Lower leg skin (tissue), 4 donors: ENCODE measurements at regions not wholly inside any gene's neighbourhood (a gene's known extent, or its start where the extent isn't known, plus 50 kb on each side); places are given as distances from the start of the nearest gene placed in this dataset.

Experiments used
- DNase-seq, 2 donors: peaks; one replicate each; pipeline ENCODE4 v3.0.0-alpha.2; 2019; ENCODE audit warnings: low spot score in 2 of 2
- H3K4me3 ChIP-seq: fragments of 200-600 bp; sonication (generic); 2 replicates; pipeline ENCODE4 v1.5.1; 2017; ENCODE audit warnings: mild to moderate bottlenecking, low read depth; ENCODE audit not compliant: poor library complexity, severe bottlenecking
- POLR2A ChIP-seq, 2 donors: fragments of 450-650 bp; IDR thresholded peaks; one replicate each; pipeline ENCODE4 v1.6.1; 2016 to 2017; ENCODE audit warnings: antibody characterized with exemption in 2 of 2, mild to moderate bottlenecking in 1 of 2, moderate library complexity in 1 of 2
- whole genome bisulfite sequencing, 2 donors: methylation state at CpG; one replicate each; pipeline ENCODE4 v1.1.5; 2018; 5-methylcytosine and 5-hydroxymethylcytosine counted together
- intact Hi-C: fragments of 100-400 bp; cut with DNase I; formaldehyde crosslinking; loops from one replicate; pipeline ENCODE4 v1.15.0; 2023; ENCODE audit warnings: low total_unique reads
- TF ChIP-seq, protein P1 (sequence below), 3 donors: fragments of 450-650 bp; IDR thresholded peaks; one replicate each; pipeline ENCODE4 v1.5.1; 2016; ENCODE audit warnings: antibody characterized with exemption in 3 of 3, mild to moderate bottlenecking in 3 of 3, moderate library complexity in 2 of 3

- TF ChIP-seq, protein P1, sequence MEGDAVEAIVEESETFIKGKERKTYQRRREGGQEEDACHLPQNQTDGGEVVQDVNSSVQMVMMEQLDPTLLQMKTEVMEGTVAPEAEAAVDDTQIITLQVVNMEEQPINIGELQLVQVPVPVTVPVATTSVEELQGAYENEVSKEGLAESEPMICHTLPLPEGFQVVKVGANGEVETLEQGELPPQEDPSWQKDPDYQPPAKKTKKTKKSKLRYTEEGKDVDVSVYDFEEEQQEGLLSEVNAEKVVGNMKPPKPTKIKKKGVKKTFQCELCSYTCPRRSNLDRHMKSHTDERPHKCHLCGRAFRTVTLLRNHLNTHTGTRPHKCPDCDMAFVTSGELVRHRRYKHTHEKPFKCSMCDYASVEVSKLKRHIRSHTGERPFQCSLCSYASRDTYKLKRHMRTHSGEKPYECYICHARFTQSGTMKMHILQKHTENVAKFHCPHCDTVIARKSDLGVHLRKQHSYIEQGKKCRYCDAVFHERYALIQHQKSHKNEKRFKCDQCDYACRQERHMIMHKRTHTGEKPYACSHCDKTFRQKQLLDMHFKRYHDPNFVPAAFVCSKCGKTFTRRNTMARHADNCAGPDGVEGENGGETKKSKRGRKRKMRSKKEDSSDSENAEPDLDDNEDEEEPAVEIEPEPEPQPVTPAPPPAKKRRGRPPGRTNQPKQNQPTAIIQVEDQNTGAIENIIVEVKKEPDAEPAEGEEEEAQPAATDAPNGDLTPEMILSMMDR (IDR thresholded peaks at IDR 0.05), result no peak
- H3K4me3 ChIP-seq, result no peak overlapping the region
- 68 to 69% methylated on average over 1 of the region's 1 CpG for WGBS, 2 donors
- no peak for DNase-seq
- intact Hi-C loops, result no loop called here
These were observed 67.2 kb upstream of the SMLR1 start for GRCh38 chr6:130760006-130760405.

DNA sequence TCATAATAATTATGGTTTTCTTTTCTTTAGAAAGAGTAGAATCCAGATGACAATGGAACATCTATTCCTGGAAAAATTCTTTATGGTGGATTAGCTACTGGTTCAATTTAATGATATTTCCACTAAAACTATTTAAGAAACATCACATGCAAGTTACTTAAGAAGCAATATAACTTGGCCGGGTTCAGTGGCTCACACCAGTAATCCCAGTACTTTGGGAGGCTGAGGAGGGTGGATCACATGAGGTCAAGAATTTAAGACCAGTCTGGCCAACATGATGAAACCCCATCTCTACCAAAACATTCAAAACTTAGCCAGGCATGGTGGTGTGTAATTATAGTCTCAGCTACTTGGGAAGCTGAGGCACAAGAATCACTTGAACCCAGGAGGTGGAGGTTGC, 65.9 kb upstream of the SMLR1 start:
- no peak for DNase-seq
- no peak for TF ChIP-seq POLR2A (IDR thresholded peaks at IDR 0.05)
- TF ChIP-seq, protein P1 (IDR thresholded peaks at IDR 0.05), result no peak
- 73 to 93% methylated on average over 1 of the region's 1 CpG for WGBS, 2 donors
- no peak overlapping the region for H3K4me3 ChIP-seq
- intact Hi-C loops, result no loop called here

DNA sequence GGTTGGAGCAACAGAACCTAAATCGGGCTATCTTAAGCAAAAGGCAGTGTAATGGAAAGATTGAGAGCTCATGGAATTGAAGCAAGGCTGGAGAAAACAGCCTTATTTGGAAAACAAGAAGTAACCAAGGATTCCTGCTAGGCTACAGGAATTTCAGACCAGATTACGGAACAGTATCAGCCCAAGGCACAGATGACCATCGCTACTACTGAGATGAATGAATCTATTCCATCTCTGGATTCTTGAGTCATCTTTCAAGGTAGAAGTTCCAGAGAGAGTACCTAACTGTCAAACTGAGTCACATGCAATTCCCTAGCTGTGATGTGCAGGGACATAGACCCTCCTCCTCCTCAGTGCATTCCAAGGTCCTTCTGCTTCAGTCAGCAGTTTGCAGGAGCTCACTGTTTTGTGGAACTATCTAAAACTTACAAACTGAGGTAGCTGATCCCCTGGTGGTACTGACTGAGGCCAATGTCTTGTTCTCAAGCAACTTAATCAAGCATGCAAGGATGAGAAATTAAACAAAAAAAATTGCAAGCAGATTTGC, 62.0 kb upstream of the SMLR1 start:
- H3K4me3 ChIP-seq, result no peak overlapping the region
- intact Hi-C loops, result no loop called here
- TF ChIP-seq POLR2A (IDR thresholded peaks at IDR 0.05), result no peak
- TF ChIP-seq, protein P1 (IDR thresholded peaks at IDR 0.05), result no peak
- no peak for DNase-seq
- 66 to 68% methylated on average over 3 of the region's 3 CpGs for WGBS, 2 donors

GRCh38 chr6:130766239-130767144, 60.7 kb upstream of the SMLR1 start:
- no peak for TF ChIP-seq POLR2A (IDR thresholded peaks at IDR 0.05)
- no peak for DNase-seq
- intact Hi-C loops, result no loop called here
- H3K4me3 ChIP-seq, result no peak overlapping the region
- 83 to 89% methylated on average over 7 of the region's 7 CpGs for WGBS, 2 donors

GRCh38 chr6:130769861-130770260, 57.3 kb upstream of the SMLR1 start:
- TF ChIP-seq, protein P1 (IDR thresholded peaks at IDR 0.05), result no peak
- TF ChIP-seq POLR2A (IDR thresholded peaks at IDR 0.05), result no peak
- WGBS, 2 donors, result 72 to 80% methylated on average over 1 of the region's 1 CpG
- H3K4me3 ChIP-seq, result no peak overlapping the region
- intact Hi-C loops, result no loop called here
- DNase-seq, result no peak

DNA sequence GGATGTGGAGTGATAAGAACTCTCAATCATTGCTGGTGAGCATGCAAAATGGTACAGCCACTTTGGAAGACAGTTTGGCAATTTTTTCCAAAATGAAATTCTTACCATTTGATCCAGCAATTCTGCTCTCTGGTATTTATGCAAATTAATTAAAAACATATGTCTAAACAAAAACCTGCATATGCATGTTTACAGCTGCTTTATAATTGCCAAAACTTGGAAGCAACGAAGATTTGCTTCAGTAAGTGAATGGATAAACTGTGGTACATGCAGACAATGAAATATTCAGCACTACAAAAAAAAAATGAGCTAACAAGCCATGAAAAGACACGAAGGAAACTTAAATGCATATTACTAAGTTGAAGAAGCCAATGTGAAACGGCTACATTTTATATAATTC, 55.5 kb upstream of the SMLR1 start:
- no peak overlapping the region for H3K4me3 ChIP-seq
- TF ChIP-seq POLR2A (IDR thresholded peaks at IDR 0.05), result no peak
- TF ChIP-seq, protein P1 (IDR thresholded peaks at IDR 0.05), result no peak
- 53 to 54% methylated on average over 3 of the region's 3 CpGs for WGBS, 2 donors
- intact Hi-C loops, result no loop called here
- no peak for DNase-seq
